ENCODE measurements at regions not wholly inside any gene's neighbourhood (a gene's known extent, or its start where the extent isn't known, plus 50 kb on each side); places are given as distances from the start of the nearest gene placed in this dataset.

DNA sequence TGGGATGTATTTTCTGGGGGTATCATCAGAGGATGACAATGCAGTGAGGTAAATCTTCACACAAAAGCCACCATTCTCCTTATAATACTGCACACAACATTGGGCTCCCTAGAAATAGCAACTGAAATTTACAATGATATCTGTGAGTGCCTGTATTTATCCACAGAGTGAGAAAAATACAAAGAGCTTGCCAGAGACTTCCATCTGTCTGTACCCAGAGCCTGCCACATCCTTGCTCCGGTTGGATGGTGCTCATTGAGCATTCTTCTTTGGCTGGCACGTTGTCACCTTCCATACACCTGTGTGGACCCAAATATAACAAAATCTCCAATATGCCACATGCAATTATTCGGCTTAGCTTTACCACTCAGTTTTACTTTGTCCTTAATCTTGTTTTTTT is 189.5 kb upstream of the UFM1 start:
- TF ChIP-seq, protein P1, sequence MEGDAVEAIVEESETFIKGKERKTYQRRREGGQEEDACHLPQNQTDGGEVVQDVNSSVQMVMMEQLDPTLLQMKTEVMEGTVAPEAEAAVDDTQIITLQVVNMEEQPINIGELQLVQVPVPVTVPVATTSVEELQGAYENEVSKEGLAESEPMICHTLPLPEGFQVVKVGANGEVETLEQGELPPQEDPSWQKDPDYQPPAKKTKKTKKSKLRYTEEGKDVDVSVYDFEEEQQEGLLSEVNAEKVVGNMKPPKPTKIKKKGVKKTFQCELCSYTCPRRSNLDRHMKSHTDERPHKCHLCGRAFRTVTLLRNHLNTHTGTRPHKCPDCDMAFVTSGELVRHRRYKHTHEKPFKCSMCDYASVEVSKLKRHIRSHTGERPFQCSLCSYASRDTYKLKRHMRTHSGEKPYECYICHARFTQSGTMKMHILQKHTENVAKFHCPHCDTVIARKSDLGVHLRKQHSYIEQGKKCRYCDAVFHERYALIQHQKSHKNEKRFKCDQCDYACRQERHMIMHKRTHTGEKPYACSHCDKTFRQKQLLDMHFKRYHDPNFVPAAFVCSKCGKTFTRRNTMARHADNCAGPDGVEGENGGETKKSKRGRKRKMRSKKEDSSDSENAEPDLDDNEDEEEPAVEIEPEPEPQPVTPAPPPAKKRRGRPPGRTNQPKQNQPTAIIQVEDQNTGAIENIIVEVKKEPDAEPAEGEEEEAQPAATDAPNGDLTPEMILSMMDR (IDR thresholded peaks at IDR 0.05) = no peak
- TF ChIP-seq EP300 (IDR thresholded peaks at IDR 0.05; ENCODE audit: low read depth) = no peak
- no peak for TF ChIP-seq POLR2AphosphoS5 (IDR thresholded peaks at IDR 0.05)

Data from transverse colon (tissue), 4 donors.